ENCODE measurements at regions not wholly inside any gene's neighbourhood (a gene's known extent, or its start where the extent isn't known, plus 50 kb on each side); places are given as distances from the start of the nearest gene placed in this dataset.
A peak's percentile ranks its signal among the peaks of the same experiment; 100 is the strongest.

GRCh38 chr15:47951781-47952180 lies 169.0 kb upstream of the SLC24A5 start:
- H3K36me3 Mint-ChIP-seq = no peaks in the 10 kb centered on the region
- H3K27me3 Mint-ChIP-seq = peaks cover 10% of the 10 kb centered on the region
- no peak overlapping the region for H3K27ac Mint-ChIP-seq
- H3K4me3 Mint-ChIP-seq = no peak overlapping the region
- peaks cover 0 to 4% (median 3%) of the 10 kb centered on the region in 3 donors for H3K9me3 Mint-ChIP-seq
- no peaks in the 10 kb centered on the region for H3K4me1 Mint-ChIP-seq

GRCh38 chr15:47954196-47954595 lies 166.6 kb upstream of the SLC24A5 start:
- no peak overlapping the region for H3K4me3 Mint-ChIP-seq
- H3K27ac Mint-ChIP-seq = no peak overlapping the region
- no peaks in the 10 kb centered on the region for H3K36me3 Mint-ChIP-seq
- H3K27me3 Mint-ChIP-seq = peaks cover 10% of the 10 kb centered on the region
- no peaks in the 10 kb centered on the region for H3K4me1 Mint-ChIP-seq
- H3K9me3 Mint-ChIP-seq = peaks cover 0 to 4% (median 3%) of the 10 kb centered on the region in 3 donors

- Mint-ChIP-seq H3K9me3 (peaks cover 0 to 4% (median 3%) of the 10 kb centered on the region in 3 donors), H3K27ac (no peak overlapping the region), H3K36me3 (no peaks in the 10 kb centered on the region), H3K4me3 (no peak overlapping the region), H3K27me3 (peaks cover 10% of the 10 kb centered on the region), H3K4me1 (no peaks in the 10 kb centered on the region)
These were observed 165.8 kb upstream of the SLC24A5 start for GRCh38 chr15:47955021-47955420.

DNA sequence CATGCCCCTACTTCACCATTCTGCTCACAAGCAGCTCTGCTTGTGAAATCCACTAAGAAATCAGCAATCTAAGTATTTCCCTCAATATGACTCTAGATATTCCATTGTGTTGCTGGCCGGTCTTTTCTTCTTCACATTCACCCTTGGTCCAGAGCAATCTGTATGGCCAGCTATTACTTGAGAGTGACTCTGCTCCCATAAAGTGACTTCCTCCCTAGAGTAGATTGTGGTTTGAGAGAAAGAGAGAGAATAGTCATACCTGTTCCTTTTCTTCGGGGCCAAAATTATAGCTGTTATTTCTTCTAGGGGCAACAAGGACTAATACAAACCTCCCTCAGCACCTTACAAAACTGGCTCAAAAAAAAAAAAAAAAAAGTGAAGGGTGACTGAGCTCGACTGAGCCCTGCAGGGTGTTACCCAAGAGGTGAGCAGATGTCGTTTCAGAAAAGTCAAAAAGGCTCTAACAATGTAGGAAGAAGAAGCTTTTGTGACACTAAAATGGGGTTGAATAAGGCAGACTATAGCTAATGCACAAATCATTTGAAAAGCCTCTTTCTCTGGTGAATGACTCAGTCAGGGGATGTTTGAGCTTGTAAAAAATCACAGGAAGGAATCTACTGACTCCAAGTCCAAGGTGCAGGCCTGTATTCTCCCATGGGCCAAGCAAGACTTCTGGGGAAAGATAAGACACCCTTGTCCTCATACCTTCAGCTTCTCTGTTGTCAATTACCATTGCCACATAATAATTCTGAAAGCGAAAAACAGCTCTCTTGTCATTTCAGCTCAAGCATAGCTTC lies 161.0 kb upstream of the SLC24A5 start:
- peaks cover 9 to 11% (median 10%) of the 10 kb centered on the region in 3 donors for H3K4me1 Mint-ChIP-seq
- H3K4me3 Mint-ChIP-seq = peak overlapping the region in 1 of 4 donors; percentile 43
- peaks cover 0 to 4% (median 2%) of the 10 kb centered on the region in 3 donors for H3K9me3 Mint-ChIP-seq
- H3K27ac Mint-ChIP-seq = no peak overlapping the region
- no peaks in the 10 kb centered on the region for H3K36me3 Mint-ChIP-seq
- H3K27me3 Mint-ChIP-seq = peaks cover 23% of the 10 kb centered on the region

DNA sequence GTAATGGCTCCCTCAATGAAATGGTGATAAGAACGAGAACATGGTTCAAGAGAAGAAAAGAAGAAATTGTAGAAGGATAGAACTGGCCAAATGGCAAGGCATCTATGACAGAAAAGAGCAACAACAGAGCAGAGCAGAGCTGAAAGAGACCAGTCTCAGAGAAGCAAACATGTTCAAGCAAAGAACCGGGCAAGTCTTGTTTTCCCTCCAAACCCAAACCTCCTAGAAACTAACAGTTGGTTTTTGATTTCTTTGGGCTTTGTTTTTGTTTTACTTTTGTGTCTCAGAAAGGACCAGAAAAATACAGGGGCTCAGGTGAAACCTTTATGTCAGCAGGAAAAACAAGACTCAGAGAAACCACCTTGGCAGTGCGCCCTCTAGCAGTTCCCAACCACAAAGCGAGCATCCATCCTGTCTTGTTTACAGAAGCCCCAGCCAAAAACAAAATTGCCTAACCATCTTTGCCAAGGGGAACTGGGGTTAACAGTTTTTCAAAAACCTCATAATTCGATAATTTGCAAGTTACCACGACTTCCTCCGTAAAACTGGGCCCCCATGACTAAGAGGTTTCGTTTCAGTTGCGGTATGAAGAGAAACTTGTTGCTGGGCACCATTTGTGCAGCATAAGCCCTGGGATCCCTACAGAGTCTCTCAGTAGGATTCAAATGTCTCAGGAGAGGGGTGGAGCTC lies 159.2 kb upstream of the SLC24A5 start:
- no peak overlapping the region for H3K27ac Mint-ChIP-seq
- no peaks in the 10 kb centered on the region for H3K36me3 Mint-ChIP-seq
- peaks cover 9 to 11% (median 10%) of the 10 kb centered on the region in 3 donors for H3K4me1 Mint-ChIP-seq
- H3K4me3 Mint-ChIP-seq = peak overlapping the region in 1 of 4 donors; percentile 67
- peaks cover 0 to 2% (median 0%) of the 10 kb centered on the region in 3 donors for H3K9me3 Mint-ChIP-seq
- peaks cover 21% of the 10 kb centered on the region for H3K27me3 Mint-ChIP-seq

DNA sequence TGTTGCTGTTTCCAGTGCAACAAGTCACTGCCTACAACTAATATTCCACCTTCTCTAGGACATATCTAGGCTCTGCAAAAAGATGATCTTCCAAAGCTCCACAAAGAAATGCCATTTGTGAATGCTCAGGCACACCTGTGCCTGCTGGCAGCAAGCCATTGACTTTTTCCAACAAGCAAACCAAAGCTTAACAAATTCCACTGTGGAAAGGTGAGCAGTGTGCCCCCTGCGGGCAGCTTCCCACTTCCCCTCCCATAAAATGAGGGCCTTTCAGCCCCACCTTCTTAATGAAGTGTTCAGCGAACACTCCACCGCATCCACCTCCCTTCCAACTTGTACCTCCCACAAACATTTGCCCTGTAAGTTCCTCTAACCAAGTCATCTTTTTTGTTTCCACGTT lies 157.5 kb upstream of the SLC24A5 start:
- Mint-ChIP-seq H3K36me3 (no peaks in the 10 kb centered on the region), H3K27ac (no peak overlapping the region), H3K4me3 (no peak overlapping the region), H3K4me1 (peaks cover 9 to 11% (median 10%) of the 10 kb centered on the region in 3 donors), H3K9me3 (peaks cover 0 to 2% (median 0%) of the 10 kb centered on the region in 3 donors), H3K27me3 (peaks cover 20% of the 10 kb centered on the region)

DNA sequence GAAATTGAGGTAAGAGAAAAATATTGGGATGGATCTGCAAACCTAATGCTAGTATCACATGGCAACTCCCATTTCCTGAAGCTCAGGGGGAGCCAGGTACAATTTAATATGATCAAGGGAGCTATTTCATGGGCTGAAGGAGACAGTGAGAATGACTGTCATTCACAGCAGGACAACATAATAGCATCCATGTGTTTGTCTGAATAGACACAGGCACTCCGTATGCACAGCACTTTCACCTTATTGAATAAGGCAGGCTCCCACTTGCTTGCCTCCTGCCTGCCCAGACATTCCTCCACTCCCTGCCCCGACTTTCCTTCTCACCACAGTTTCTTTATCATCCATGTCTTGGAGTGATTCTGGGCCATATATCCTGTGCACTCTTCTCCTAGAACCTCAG lies 156.6 kb upstream of the SLC24A5 start:
- Mint-ChIP-seq H3K27ac (no peak overlapping the region), H3K36me3 (no peaks in the 10 kb centered on the region), H3K4me1 (peaks cover 9 to 11% (median 10%) of the 10 kb centered on the region in 3 donors), H3K4me3 (no peak overlapping the region), H3K9me3 (peaks cover 0 to 2% (median 0%) of the 10 kb centered on the region in 3 donors), H3K27me3 (peaks cover 20% of the 10 kb centered on the region)

DNA sequence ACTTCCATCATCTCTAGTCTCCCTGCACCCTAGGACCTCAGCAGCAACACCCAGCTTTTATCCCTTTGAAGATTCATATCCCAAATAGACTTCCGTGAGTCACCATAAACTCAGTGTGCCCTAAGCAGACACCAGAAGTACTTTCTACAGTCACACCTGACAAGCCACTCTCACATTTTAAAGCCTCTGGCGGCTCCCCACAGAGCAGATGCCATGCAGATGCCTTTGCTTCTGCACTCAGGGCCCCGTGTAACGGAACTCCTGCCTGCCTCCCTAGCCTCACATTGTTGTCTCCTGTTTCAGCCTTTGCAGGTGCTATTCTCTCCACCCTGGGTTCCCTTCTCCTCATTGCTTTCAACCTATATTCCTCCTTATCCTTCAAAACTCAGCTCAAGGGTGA lies 155.5 kb upstream of the SLC24A5 start:
- H3K4me3 Mint-ChIP-seq = no peak overlapping the region
- H3K4me1 Mint-ChIP-seq = peaks cover 9 to 11% (median 10%) of the 10 kb centered on the region in 3 donors
- peaks cover 20% of the 10 kb centered on the region for H3K27me3 Mint-ChIP-seq
- peaks cover 0 to 2% (median 0%) of the 10 kb centered on the region in 3 donors for H3K9me3 Mint-ChIP-seq
- H3K36me3 Mint-ChIP-seq = no peaks in the 10 kb centered on the region
- no peak overlapping the region for H3K27ac Mint-ChIP-seq

DNA sequence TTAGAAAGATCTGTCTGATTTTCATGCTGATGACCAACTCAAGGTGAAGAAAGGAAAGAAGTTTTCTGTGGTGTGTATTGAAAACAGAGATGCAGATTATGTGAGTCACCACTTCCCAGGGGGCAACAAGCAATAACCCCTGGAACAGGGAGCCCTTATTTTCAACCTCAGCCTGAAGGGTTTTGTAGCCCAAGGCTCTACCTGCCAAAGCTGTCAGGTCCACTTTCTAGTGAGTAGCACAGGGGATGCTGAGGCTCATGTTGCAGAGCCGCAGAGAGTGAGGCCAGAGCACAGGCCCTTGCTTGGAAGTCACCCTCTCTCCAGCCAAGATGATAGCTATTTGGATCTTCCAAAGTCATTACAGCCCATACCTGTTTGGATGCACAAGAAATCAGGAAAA lies 152.2 kb upstream of the SLC24A5 start:
- H3K9me3 Mint-ChIP-seq = no peaks in the 10 kb centered on the region
- no peak overlapping the region for H3K27ac Mint-ChIP-seq
- H3K27me3 Mint-ChIP-seq = peaks cover 7% of the 10 kb centered on the region
- no peaks in the 10 kb centered on the region for H3K36me3 Mint-ChIP-seq
- no peak overlapping the region for H3K4me3 Mint-ChIP-seq
- H3K4me1 Mint-ChIP-seq = peaks cover 0 to 2% (median 0%) of the 10 kb centered on the region in 3 donors

- H3K4me3 Mint-ChIP-seq = no peak overlapping the region
- no peaks in the 10 kb centered on the region for H3K9me3 Mint-ChIP-seq
- no peak overlapping the region for H3K27ac Mint-ChIP-seq
- no peaks in the 10 kb centered on the region for H3K27me3 Mint-ChIP-seq
- H3K36me3 Mint-ChIP-seq = no peaks in the 10 kb centered on the region
- H3K4me1 Mint-ChIP-seq = no peaks in the 10 kb centered on the region
These were observed 149.2 kb upstream of the SLC24A5 start for GRCh38 chr15:47971637-47972036.

- no peaks in the 10 kb centered on the region for H3K4me1 Mint-ChIP-seq
- no peak overlapping the region for H3K27ac Mint-ChIP-seq
- no peak overlapping the region for H3K4me3 Mint-ChIP-seq
- no peaks in the 10 kb centered on the region for H3K27me3 Mint-ChIP-seq
- no peaks in the 10 kb centered on the region for H3K9me3 Mint-ChIP-seq
- no peaks in the 10 kb centered on the region for H3K36me3 Mint-ChIP-seq
These were observed 148.1 kb upstream of the SLC24A5 start for GRCh38 chr15:47972738-47973137.

GRCh38 chr15:47974724-47975123 lies 146.1 kb upstream of the SLC24A5 start:
- Mint-ChIP-seq H3K27me3 (no peaks in the 10 kb centered on the region), H3K9me3 (peaks cover 0 to 8% (median 5%) of the 10 kb centered on the region in 3 donors), H3K4me3 (no peak overlapping the region), H3K27ac (no peak overlapping the region), H3K36me3 (no peaks in the 10 kb centered on the region), H3K4me1 (no peaks in the 10 kb centered on the region)

DNA sequence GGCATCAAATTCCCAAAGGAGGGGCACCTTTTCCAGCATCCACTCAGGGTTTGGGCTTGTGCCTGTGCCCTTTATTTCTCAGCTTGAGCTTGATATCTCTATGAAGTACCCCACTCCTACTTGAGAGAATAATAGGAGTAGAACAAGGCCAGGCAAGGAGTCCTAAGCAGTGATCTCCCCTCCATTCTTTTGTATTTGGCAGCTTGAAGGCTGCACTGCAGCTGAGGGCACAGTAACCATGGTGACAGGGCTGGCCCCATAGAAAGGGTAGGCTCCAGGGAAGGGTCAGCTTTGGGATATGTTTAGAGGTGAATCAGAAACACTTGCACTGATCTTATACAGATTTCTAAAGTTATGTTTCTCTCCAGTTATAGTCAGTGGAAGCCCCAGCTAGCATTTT lies 145.4 kb upstream of the SLC24A5 start:
- H3K4me3 Mint-ChIP-seq = no peak overlapping the region
- no peaks in the 10 kb centered on the region for H3K36me3 Mint-ChIP-seq
- no peaks in the 10 kb centered on the region for H3K27me3 Mint-ChIP-seq
- H3K4me1 Mint-ChIP-seq = no peaks in the 10 kb centered on the region
- peaks cover 0 to 8% (median 5%) of the 10 kb centered on the region in 3 donors for H3K9me3 Mint-ChIP-seq
- no peak overlapping the region for H3K27ac Mint-ChIP-seq

- no peak overlapping the region for H3K27ac Mint-ChIP-seq
These were observed 137.3 kb upstream of the SLC24A5 start for GRCh38 chr15:47983533-47983932.

GRCh38 chr15:47985568-47985967 lies 135.2 kb upstream of the SLC24A5 start:
- Mint-ChIP-seq H3K36me3 (no peaks in the 10 kb centered on the region), H3K27me3 (no peaks in the 10 kb centered on the region), H3K4me1 (peaks cover 0 to 1% (median 0%) of the 10 kb centered on the region in 3 donors), H3K27ac (no peak overlapping the region), H3K9me3 (no peaks in the 10 kb centered on the region), H3K4me3 (no peak overlapping the region)

More at GRCh38 chr15:47983533-47983932, 137.3 kb upstream of the SLC24A5 start:
- Mint-ChIP-seq H3K9me3 (peaks cover 0 to 2% (median under 1%) of the 10 kb centered on the region in 3 donors), H3K4me3 (no peak overlapping the region), H3K36me3 (no peaks in the 10 kb centered on the region), H3K4me1 (peaks cover 0 to 1% (median 0%) of the 10 kb centered on the region in 3 donors), H3K27me3 (no peaks in the 10 kb centered on the region)
